Cardiac fibroblast (primary cell): ENCODE measurements at regions not wholly inside any gene's neighbourhood (a gene's known extent, or its start where the extent isn't known, plus 50 kb on each side); places are given as distances from the start of the nearest gene placed in this dataset.
"Not testable (repeated sequence)": the region's sequence is repeated elsewhere in the genome, so short reads cannot be mapped to it uniquely, and the experiment has no call there.

ENCODE experiments used
- DNase-seq, 2 donors: peaks; one replicate each; pipeline versions ENCODE4 v3.0.0 to v3.0.0-alpha.2; 2010; ENCODE audit warnings: low read depth in 2 of 2
- H3K4me3 ChIP-seq, 2 donors: replicated peaks in 1 of 2; 1 replicate in 1 of 2; 2 replicates in 1 of 2; pipeline ENCODE4 v1.5.1; 2011; ENCODE audit warnings: low read depth in 2 of 2, low read length in 2 of 2, mild to moderate bottlenecking in 2 of 2, moderate library complexity in 1 of 2
- CTCF ChIP-seq: IDR thresholded peaks from one replicate; pipeline ENCODE4 v1.5.1; 2011; ENCODE audit warnings: low read depth, mild to moderate bottlenecking, low read length, inconsistent platforms

GRCh38 chr16:13631916-13632315 lies 288.0 kb upstream of the ERCC4 start:
- no peak for DNase-seq
- no peak overlapping the region for H3K4me3 ChIP-seq
- no peak for TF ChIP-seq CTCF

GRCh38 chr16:13632504-13632903 lies 287.4 kb upstream of the ERCC4 start:
- H3K4me3 ChIP-seq, DNase-seq: not testable (repeated sequence)

GRCh38 chr16:13633391-13633861 lies 286.5 kb upstream of the ERCC4 start:
- DNase-seq, result no peak
- no peak for TF ChIP-seq CTCF
- no peak overlapping the region for H3K4me3 ChIP-seq

GRCh38 chr16:13634253-13634652 lies 285.7 kb upstream of the ERCC4 start:
- TF ChIP-seq CTCF, result no peak
- DNase-seq, result no peak
- H3K4me3 ChIP-seq, result no peak overlapping the region

- TF ChIP-seq CTCF, result no peak
- DNase-seq, result no peak
- no peak overlapping the region for H3K4me3 ChIP-seq
Measured at GRCh38 chr16:13634959-13635358, 285.0 kb upstream of the ERCC4 start.

- no peak overlapping the region for H3K4me3 ChIP-seq
- no peak for TF ChIP-seq CTCF
- no peak for DNase-seq
Measured at GRCh38 chr16:13638218-13638617, 281.7 kb upstream of the ERCC4 start.

- no peak overlapping the region for H3K4me3 ChIP-seq
- no peak for TF ChIP-seq CTCF
- no peak for DNase-seq
Measured at GRCh38 chr16:13643412-13643811, 276.5 kb upstream of the ERCC4 start.
